ENCODE measurements at regions not wholly inside any gene's neighbourhood (a gene's known extent, or its start where the extent isn't known, plus 50 kb on each side); places are given as distances from the start of the nearest gene placed in this dataset.
"Not testable (repeated sequence)": the region's sequence is repeated elsewhere in the genome, so short reads cannot be mapped to it uniquely, and the experiment has no call there.

- no peak for DNase-seq (ENCODE audit: low spot score in 2 of 2)
- Mint-ChIP-seq H3K9me3 (no peaks in the 10 kb centered on the region), H3K4me3 (no peak overlapping the region), H3K27ac (ENCODE audit: low read depth) (no peak overlapping the region), H3K4me1 (no peaks in the 10 kb centered on the region), H3K27me3 (no peaks in the 10 kb centered on the region), H3K36me3 (ENCODE audit: insufficient read depth) (no peaks in the 10 kb centered on the region)
- no peak for ATAC-seq (replicated peaks; ENCODE audit: extremely low read depth, poor library complexity, severe bottlenecking)
These were observed 1859.6 kb downstream of the C4orf33 start for GRCh38 chr4:130955520-130955919.

GRCh38 chr4:130985371-130985770, 1889.4 kb downstream of the C4orf33 start:
- no peaks in the 10 kb centered on the region for H3K36me3 Mint-ChIP-seq (ENCODE audit: insufficient read depth)
- ATAC-seq (replicated peaks; ENCODE audit: extremely low read depth, poor library complexity, severe bottlenecking): no peak
- H3K9me3 Mint-ChIP-seq: peaks cover 6% of the 10 kb centered on the region
- no peak overlapping the region for H3K4me3 Mint-ChIP-seq
- DNase-seq (ENCODE audit: low spot score in 2 of 2): no peak
- H3K4me1 Mint-ChIP-seq: no peaks in the 10 kb centered on the region
- no peak overlapping the region for H3K27ac Mint-ChIP-seq (ENCODE audit: low read depth)
- H3K27me3 Mint-ChIP-seq: no peaks in the 10 kb centered on the region

GRCh38 chr4:130995988-130996387, 1900.0 kb downstream of the C4orf33 start:
- no peak for DNase-seq (ENCODE audit: low spot score in 2 of 2)
- H3K27ac Mint-ChIP-seq (ENCODE audit: low read depth): no peak overlapping the region
- no peaks in the 10 kb centered on the region for H3K27me3 Mint-ChIP-seq
- H3K4me1 Mint-ChIP-seq: no peaks in the 10 kb centered on the region
- peaks cover 6% of the 10 kb centered on the region for H3K9me3 Mint-ChIP-seq
- no peak overlapping the region for H3K4me3 Mint-ChIP-seq
- ATAC-seq (replicated peaks; ENCODE audit: extremely low read depth, poor library complexity, severe bottlenecking): no peak
- H3K36me3 Mint-ChIP-seq (ENCODE audit: insufficient read depth): no peaks in the 10 kb centered on the region

GRCh38 chr4:131001371-131001770, 1905.4 kb downstream of the C4orf33 start:
- ATAC-seq (replicated peaks; ENCODE audit: extremely low read depth, poor library complexity, severe bottlenecking) (no peak), DNase-seq (ENCODE audit: low spot score in 2 of 2) (no peak)
- Mint-ChIP-seq H3K9me3 (peaks cover 6% of the 10 kb centered on the region), H3K27me3 (no peaks in the 10 kb centered on the region), H3K4me3 (no peak overlapping the region), H3K36me3 (ENCODE audit: insufficient read depth) (no peaks in the 10 kb centered on the region), H3K4me1 (no peaks in the 10 kb centered on the region), H3K27ac (ENCODE audit: low read depth) (no peak overlapping the region)

- Mint-ChIP-seq H3K27me3 (no peaks in the 10 kb centered on the region), H3K4me1 (no peaks in the 10 kb centered on the region), H3K36me3 (ENCODE audit: insufficient read depth) (no peaks in the 10 kb centered on the region), H3K4me3 (no peak overlapping the region), H3K9me3 (peaks cover 8% of the 10 kb centered on the region), H3K27ac (ENCODE audit: low read depth) (no peak overlapping the region)
- ATAC-seq (replicated peaks; ENCODE audit: extremely low read depth, poor library complexity, severe bottlenecking): no peak
- DNase-seq (ENCODE audit: low spot score in 2 of 2): no peak
These were observed 1906.2 kb downstream of the C4orf33 start for GRCh38 chr4:131002132-131002531.

- Mint-ChIP-seq H3K4me1 (no peaks in the 10 kb centered on the region), H3K36me3 (ENCODE audit: insufficient read depth) (no peaks in the 10 kb centered on the region), H3K4me3 (no peak overlapping the region), H3K9me3 (peaks cover 12% of the 10 kb centered on the region), H3K27me3 (no peaks in the 10 kb centered on the region), H3K27ac (ENCODE audit: low read depth) (no peak overlapping the region)
- no peak for ATAC-seq (replicated peaks; ENCODE audit: extremely low read depth, poor library complexity, severe bottlenecking)
- no peak for DNase-seq (ENCODE audit: low spot score in 2 of 2)
These were observed 1910.4 kb downstream of the C4orf33 start for GRCh38 chr4:131006388-131006787.

GRCh38 chr4:131011961-131012360, 1916.0 kb downstream of the C4orf33 start:
- H3K36me3 Mint-ChIP-seq (ENCODE audit: insufficient read depth); H3K4me1 Mint-ChIP-seq: not testable (repeated sequence)

GRCh38 chr4:131013226-131013625, 1917.3 kb downstream of the C4orf33 start:
- H3K9me3 Mint-ChIP-seq: peaks cover 11% of the 10 kb centered on the region
- H3K27me3 Mint-ChIP-seq: no peaks in the 10 kb centered on the region
- no peaks in the 10 kb centered on the region for H3K4me1 Mint-ChIP-seq
- H3K36me3 Mint-ChIP-seq (ENCODE audit: insufficient read depth): peaks cover 1% of the 10 kb centered on the region
- ATAC-seq (replicated peaks; ENCODE audit: extremely low read depth, poor library complexity, severe bottlenecking) (no peak), DNase-seq (ENCODE audit: low spot score in 2 of 2) (no peak)
- no peak overlapping the region for H3K27ac Mint-ChIP-seq (ENCODE audit: low read depth)
- no peak overlapping the region for H3K4me3 Mint-ChIP-seq

More at GRCh38 chr4:131011961-131012360, 1916.0 kb downstream of the C4orf33 start:
- H3K27ac Mint-ChIP-seq (ENCODE audit: low read depth); H3K27me3 Mint-ChIP-seq; DNase-seq (ENCODE audit: low spot score in 2 of 2); ATAC-seq (replicated peaks; ENCODE audit: extremely low read depth, poor library complexity, severe bottlenecking); H3K4me3 Mint-ChIP-seq: not testable (repeated sequence)
- peaks cover 17% of the 10 kb centered on the region for H3K9me3 Mint-ChIP-seq

GRCh38 chr4:131026771-131027170, 1930.8 kb downstream of the C4orf33 start:
- Mint-ChIP-seq H3K27ac (ENCODE audit: low read depth) (no peak overlapping the region), H3K4me3 (no peak overlapping the region), H3K9me3 (peaks cover 14% of the 10 kb centered on the region), H3K4me1 (no peaks in the 10 kb centered on the region), H3K27me3 (no peaks in the 10 kb centered on the region), H3K36me3 (ENCODE audit: insufficient read depth) (no peaks in the 10 kb centered on the region)
- DNase-seq (ENCODE audit: low spot score in 2 of 2) (no peak), ATAC-seq (replicated peaks; ENCODE audit: extremely low read depth, poor library complexity, severe bottlenecking) (no peak)

- no peak overlapping the region for H3K27ac Mint-ChIP-seq (ENCODE audit: low read depth)
- no peaks in the 10 kb centered on the region for H3K27me3 Mint-ChIP-seq
These were observed 1948.4 kb downstream of the C4orf33 start for GRCh38 chr4:131044368-131044767.

GRCh38 chr4:131046821-131047220, 1950.9 kb downstream of the C4orf33 start:
- Mint-ChIP-seq H3K27ac (ENCODE audit: low read depth) (no peak overlapping the region), H3K27me3 (no peaks in the 10 kb centered on the region), H3K36me3 (ENCODE audit: insufficient read depth) (no peaks in the 10 kb centered on the region), H3K4me1 (no peaks in the 10 kb centered on the region), H3K9me3 (peaks cover 19% of the 10 kb centered on the region), H3K4me3 (no peak overlapping the region)
- ATAC-seq (replicated peaks; ENCODE audit: extremely low read depth, poor library complexity, severe bottlenecking) (no peak), DNase-seq (ENCODE audit: low spot score in 2 of 2) (no peak)

More at GRCh38 chr4:131044368-131044767, 1948.4 kb downstream of the C4orf33 start:
- ATAC-seq (replicated peaks; ENCODE audit: extremely low read depth, poor library complexity, severe bottlenecking) (no peak), DNase-seq (ENCODE audit: low spot score in 2 of 2) (no peak)
- Mint-ChIP-seq H3K36me3 (ENCODE audit: insufficient read depth) (no peaks in the 10 kb centered on the region), H3K4me3 (no peak overlapping the region), H3K9me3 (peaks cover 12% of the 10 kb centered on the region), H3K4me1 (no peaks in the 10 kb centered on the region)

- Mint-ChIP-seq H3K9me3 (peaks cover 24% of the 10 kb centered on the region), H3K27me3 (no peaks in the 10 kb centered on the region), H3K4me1 (no peaks in the 10 kb centered on the region), H3K27ac (ENCODE audit: low read depth) (no peak overlapping the region), H3K4me3 (no peak overlapping the region), H3K36me3 (ENCODE audit: insufficient read depth) (no peaks in the 10 kb centered on the region)
- DNase-seq (ENCODE audit: low spot score in 2 of 2) (no peak), ATAC-seq (replicated peaks; ENCODE audit: extremely low read depth, poor library complexity, severe bottlenecking) (no peak)
These were observed 1956.7 kb downstream of the C4orf33 start for GRCh38 chr4:131052646-131053045.

- H3K4me1 Mint-ChIP-seq: no peaks in the 10 kb centered on the region
- H3K36me3 Mint-ChIP-seq (ENCODE audit: insufficient read depth): no peaks in the 10 kb centered on the region
- no peak for ATAC-seq (replicated peaks; ENCODE audit: extremely low read depth, poor library complexity, severe bottlenecking)
- no peak for DNase-seq (ENCODE audit: low spot score in 2 of 2)
- no peak overlapping the region for H3K4me3 Mint-ChIP-seq
- H3K9me3 Mint-ChIP-seq: peaks cover 30% of the 10 kb centered on the region
- H3K27ac Mint-ChIP-seq (ENCODE audit: low read depth): no peak overlapping the region
- no peaks in the 10 kb centered on the region for H3K27me3 Mint-ChIP-seq
These were observed 1958.6 kb downstream of the C4orf33 start for GRCh38 chr4:131054489-131055019.

GRCh38 chr4:131061734-131062133, 1965.8 kb downstream of the C4orf33 start:
- H3K4me3 Mint-ChIP-seq: no peak overlapping the region
- peaks cover 21% of the 10 kb centered on the region for H3K9me3 Mint-ChIP-seq
- DNase-seq (ENCODE audit: low spot score in 2 of 2) (no peak), ATAC-seq (replicated peaks; ENCODE audit: extremely low read depth, poor library complexity, severe bottlenecking) (no peak)
- H3K27ac Mint-ChIP-seq (ENCODE audit: low read depth): no peak overlapping the region
- no peaks in the 10 kb centered on the region for H3K27me3 Mint-ChIP-seq
- no peaks in the 10 kb centered on the region for H3K4me1 Mint-ChIP-seq
- H3K36me3 Mint-ChIP-seq (ENCODE audit: insufficient read depth): no peaks in the 10 kb centered on the region
